Lower leg skin (tissue), 4 donors: ENCODE measurements at regions not wholly inside any gene's neighbourhood (a gene's known extent, or its start where the extent isn't known, plus 50 kb on each side); places are given as distances from the start of the nearest gene placed in this dataset.

Experiments
- DNase-seq, 2 donors: peaks; one replicate each; pipeline ENCODE4 v3.0.0-alpha.2; 2019; ENCODE audit warnings: low spot score in 2 of 2
- H3K4me3 ChIP-seq: fragments of 200-600 bp; sonication (generic); 2 replicates; pipeline ENCODE4 v1.5.1; 2017; ENCODE audit warnings: mild to moderate bottlenecking, low read depth; ENCODE audit not compliant: poor library complexity, severe bottlenecking
- CTCF ChIP-seq, 3 donors: fragments of 450-650 bp; IDR thresholded peaks; one replicate each; pipeline ENCODE4 v1.5.1; 2016; ENCODE audit warnings: antibody characterized with exemption in 3 of 3, mild to moderate bottlenecking in 3 of 3, moderate library complexity in 2 of 3
- POLR2A ChIP-seq, 2 donors: fragments of 450-650 bp; IDR thresholded peaks; one replicate each; pipeline ENCODE4 v1.6.1; 2016 to 2017; ENCODE audit warnings: antibody characterized with exemption in 2 of 2, mild to moderate bottlenecking in 1 of 2, moderate library complexity in 1 of 2
- WGBS, 2 donors: methylation state at CpG; one replicate each; pipeline ENCODE4 v1.1.5; 2018; 5-methylcytosine and 5-hydroxymethylcytosine counted together
- intact Hi-C: fragments of 100-400 bp; cut with DNase I; formaldehyde crosslinking; loops from one replicate; pipeline ENCODE4 v1.15.0; 2023; ENCODE audit warnings: low total_unique reads

DNA sequence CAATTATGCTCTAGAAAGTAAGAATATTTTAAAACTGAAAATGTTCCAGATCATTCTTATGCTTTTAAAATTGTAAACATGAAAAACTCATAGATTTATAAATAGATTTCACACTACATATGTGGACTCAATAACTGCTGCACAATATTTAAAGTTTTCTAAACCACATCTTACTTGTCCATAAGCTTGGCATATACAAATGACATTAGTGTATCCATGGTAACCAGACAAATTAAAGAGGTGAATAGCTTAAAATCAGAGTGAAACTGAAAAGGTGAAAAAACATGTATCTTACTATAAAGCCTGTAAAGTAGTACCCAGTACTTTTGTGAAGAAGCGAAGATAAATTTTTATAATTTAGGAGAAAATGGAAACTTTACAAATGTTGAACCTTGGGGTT is 151.2 kb upstream of the MYO16 start:
- DNase-seq, result no peak
- 90 to 92% methylated on average over 1 of the region's 1 CpG for WGBS, 2 donors
- H3K4me3 ChIP-seq, result no peak overlapping the region
- intact Hi-C loops, result no loop called here
- TF ChIP-seq CTCF (IDR thresholded peaks at IDR 0.05), result no peak
- TF ChIP-seq POLR2A (IDR thresholded peaks at IDR 0.05), result no peak

- DNase-seq, result no peak
- no peak overlapping the region for H3K4me3 ChIP-seq
- intact Hi-C loops, result no loop called here
- TF ChIP-seq CTCF (IDR thresholded peaks at IDR 0.05), result no peak
- no peak for TF ChIP-seq POLR2A (IDR thresholded peaks at IDR 0.05)
- 13 to 26% methylated on average over 1 of the region's 1 CpG for WGBS, 2 donors
Measured at GRCh38 chr13:108483981-108484380, 145.4 kb upstream of the MYO16 start.

DNA sequence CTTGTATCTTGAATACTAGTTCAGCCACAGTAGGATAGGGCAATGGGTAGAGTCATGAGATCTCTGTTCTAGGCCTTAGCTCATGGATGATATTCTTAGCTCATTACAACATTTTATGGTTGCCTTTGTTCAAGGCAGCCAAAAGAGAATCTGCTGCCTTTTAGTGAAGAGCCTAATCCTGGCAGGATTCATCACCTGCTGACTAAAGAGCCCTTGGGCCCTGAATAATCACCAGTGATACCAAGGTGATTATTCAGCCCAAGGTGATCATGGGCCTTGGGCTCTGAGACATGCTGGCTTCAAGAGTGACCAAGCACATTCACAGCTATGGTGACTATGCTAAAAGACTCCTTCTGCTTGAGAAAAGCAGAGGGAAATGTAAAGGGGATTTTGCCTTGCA is 143.3 kb upstream of the MYO16 start:
- no peak for DNase-seq
- no peak overlapping the region for H3K4me3 ChIP-seq
- TF ChIP-seq CTCF (IDR thresholded peaks at IDR 0.05), result no peak
- TF ChIP-seq POLR2A (IDR thresholded peaks at IDR 0.05), result no peak
- intact Hi-C loops, result no loop called here

GRCh38 chr13:108494991-108495645 is 134.3 kb upstream of the MYO16 start:
- WGBS, 2 donors, result 2 to 4% methylated on average over 36 to 40 of the region's 40 CpGs

DNA sequence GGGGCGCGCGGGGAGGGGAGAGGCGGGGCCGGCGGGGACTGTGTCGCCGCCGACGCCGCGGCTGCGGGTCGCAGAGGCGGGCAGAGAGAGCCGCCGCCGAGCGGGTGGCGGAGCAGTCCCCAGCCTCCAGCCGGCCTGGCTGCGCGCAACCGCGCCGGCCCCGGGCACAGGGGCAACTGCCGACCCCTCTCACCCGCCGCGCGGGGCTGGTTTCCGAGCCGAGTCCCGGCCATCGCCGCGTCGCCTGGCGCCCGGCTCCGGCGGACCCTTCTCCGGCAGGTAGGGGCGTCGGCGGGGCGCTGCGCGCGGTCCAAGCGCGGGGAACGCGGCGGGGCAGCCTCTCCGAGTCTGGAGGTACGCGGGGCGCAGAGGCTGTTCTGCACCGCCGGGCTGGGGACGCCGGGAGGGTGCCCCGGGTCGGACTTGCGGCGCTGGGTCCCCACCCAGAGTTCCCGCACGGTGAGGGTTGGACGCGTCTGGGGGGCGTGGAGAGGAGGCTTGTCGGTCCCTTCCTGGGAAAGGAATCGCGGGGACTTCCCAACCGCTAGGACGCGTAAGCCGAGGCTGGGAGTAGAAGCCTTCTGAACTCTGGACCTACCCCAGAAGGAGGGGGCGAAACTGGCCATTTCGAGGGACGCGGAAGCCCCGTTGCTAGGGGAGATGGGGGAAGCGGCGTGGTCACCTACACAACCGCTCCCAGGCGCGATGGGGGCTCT is 133.6 kb upstream of the MYO16 start:
- no peak overlapping the region for H3K4me3 ChIP-seq
- 0 to 2% methylated on average over 26 to 55 of the region's 90 CpGs for WGBS, 2 donors
- intact Hi-C loops, result no loop called here
- no peak for DNase-seq
- no peak for TF ChIP-seq POLR2A (IDR thresholded peaks at IDR 0.05)
- TF ChIP-seq CTCF (IDR thresholded peaks at IDR 0.05), result no peak

More at GRCh38 chr13:108494991-108495645, 134.3 kb upstream of the MYO16 start:
- DNase-seq, result no peak
- intact Hi-C loops, result no loop called here
- no peak for TF ChIP-seq POLR2A (IDR thresholded peaks at IDR 0.05)
- no peak for TF ChIP-seq CTCF (IDR thresholded peaks at IDR 0.05)
- H3K4me3 ChIP-seq, result no peak overlapping the region
